ENCODE measurements at regions not wholly inside any gene's neighbourhood (a gene's known extent, or its start where the extent isn't known, plus 50 kb on each side); places are given as distances from the start of the nearest gene placed in this dataset.

GRCh38 chr1:103191327-103191726 lies 83.0 kb upstream of the COL11A1 start:
- Histone ChIP-seq H4K20me1 (replicated peaks; ENCODE audit: insufficient read depth) (no peaks in the 10 kb centered on the region), H3K79me2 (replicated peaks; ENCODE audit: insufficient read depth) (no peaks in the 10 kb centered on the region), H3K4me1 (ENCODE audit: insufficient read depth) (no peaks in the 10 kb centered on the region), H3K4me3 (no peak overlapping the region), H3F3A (replicated peaks; ENCODE audit: low read depth) (no peaks in the 10 kb centered on the region), H3K36me3 (ENCODE audit: insufficient read depth) (no peaks in the 10 kb centered on the region), H2AFZ (no peak overlapping the region), H3K27ac (ENCODE audit: low read depth) (no peak overlapping the region), H3K4me2 (no peak overlapping the region), H3K27me3 (ENCODE audit: insufficient read depth) (no peaks in the 10 kb centered on the region), H3K9me2 (ENCODE audit: insufficient read depth) (no peaks in the 10 kb centered on the region)
- DNase-seq (ENCODE audit: low spot score) (no peak), ATAC-seq (no peak)
- Mint-ChIP-seq H3K36me3 (ENCODE audit: low read depth) (no peaks in the 10 kb centered on the region), H3K4me3 (no peak overlapping the region), H3K4me1 (no peaks in the 10 kb centered on the region), H3K27ac (no peak overlapping the region), H3K9me3 (no peaks in the 10 kb centered on the region), H3K27me3 (ENCODE audit: insufficient read depth, low read depth, poor library complexity) (no peaks in the 10 kb centered on the region)
- no peak for TF ChIP-seq CREB1 (CRISPR knock-in tag; IDR thresholded peaks at IDR 0.05; ENCODE audit: low read depth)
- no peak for TF ChIP-seq STAT1 (IDR thresholded peaks at IDR 0.05; ENCODE audit: unreplicated experiment)
- no peak for TF ChIP-seq ZNF114 (CRISPR knock-in tag; IDR thresholded peaks at IDR 0.05)
- TF ChIP-seq ZNF331 (CRISPR knock-in tag; IDR thresholded peaks at IDR 0.05; ENCODE audit: low read depth) = no peak
- TF ChIP-seq POLR2AphosphoS5 (IDR thresholded peaks at IDR 0.05; ENCODE audit: low read depth) = no peak
- no peak for TF ChIP-seq JUNB (IDR thresholded peaks at IDR 0.05; ENCODE audit: unreplicated experiment)
- no peak for TF ChIP-seq ETS1 (IDR thresholded peaks at IDR 0.05)
- TF ChIP-seq EZH2 (IDR thresholded peaks at IDR 0.05; ENCODE audit: low read depth, unreplicated experiment) = no peak
- TF ChIP-seq, protein P1, sequence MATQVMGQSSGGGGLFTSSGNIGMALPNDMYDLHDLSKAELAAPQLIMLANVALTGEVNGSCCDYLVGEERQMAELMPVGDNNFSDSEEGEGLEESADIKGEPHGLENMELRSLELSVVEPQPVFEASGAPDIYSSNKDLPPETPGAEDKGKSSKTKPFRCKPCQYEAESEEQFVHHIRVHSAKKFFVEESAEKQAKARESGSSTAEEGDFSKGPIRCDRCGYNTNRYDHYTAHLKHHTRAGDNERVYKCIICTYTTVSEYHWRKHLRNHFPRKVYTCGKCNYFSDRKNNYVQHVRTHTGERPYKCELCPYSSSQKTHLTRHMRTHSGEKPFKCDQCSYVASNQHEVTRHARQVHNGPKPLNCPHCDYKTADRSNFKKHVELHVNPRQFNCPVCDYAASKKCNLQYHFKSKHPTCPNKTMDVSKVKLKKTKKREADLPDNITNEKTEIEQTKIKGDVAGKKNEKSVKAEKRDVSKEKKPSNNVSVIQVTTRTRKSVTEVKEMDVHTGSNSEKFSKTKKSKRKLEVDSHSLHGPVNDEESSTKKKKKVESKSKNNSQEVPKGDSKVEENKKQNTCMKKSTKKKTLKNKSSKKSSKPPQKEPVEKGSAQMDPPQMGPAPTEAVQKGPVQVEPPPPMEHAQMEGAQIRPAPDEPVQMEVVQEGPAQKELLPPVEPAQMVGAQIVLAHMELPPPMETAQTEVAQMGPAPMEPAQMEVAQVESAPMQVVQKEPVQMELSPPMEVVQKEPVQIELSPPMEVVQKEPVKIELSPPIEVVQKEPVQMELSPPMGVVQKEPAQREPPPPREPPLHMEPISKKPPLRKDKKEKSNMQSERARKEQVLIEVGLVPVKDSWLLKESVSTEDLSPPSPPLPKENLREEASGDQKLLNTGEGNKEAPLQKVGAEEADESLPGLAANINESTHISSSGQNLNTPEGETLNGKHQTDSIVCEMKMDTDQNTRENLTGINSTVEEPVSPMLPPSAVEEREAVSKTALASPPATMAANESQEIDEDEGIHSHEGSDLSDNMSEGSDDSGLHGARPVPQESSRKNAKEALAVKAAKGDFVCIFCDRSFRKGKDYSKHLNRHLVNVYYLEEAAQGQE (IDR thresholded peaks at IDR 0.05; ENCODE audit: unreplicated experiment) = no peak
- TF ChIP-seq CTCF (conservative IDR thresholded peaks at IDR 0.05; ENCODE audit: low read depth in 2 of 2) = no peak
- no peak for TF ChIP-seq NANOG (IDR thresholded peaks at IDR 0.05; ENCODE audit: borderline replicate concordance)
- no peak for TF ChIP-seq EZH2phosphoT487 (IDR thresholded peaks at IDR 0.05; ENCODE audit: unreplicated experiment)
- TF ChIP-seq, protein P2, sequence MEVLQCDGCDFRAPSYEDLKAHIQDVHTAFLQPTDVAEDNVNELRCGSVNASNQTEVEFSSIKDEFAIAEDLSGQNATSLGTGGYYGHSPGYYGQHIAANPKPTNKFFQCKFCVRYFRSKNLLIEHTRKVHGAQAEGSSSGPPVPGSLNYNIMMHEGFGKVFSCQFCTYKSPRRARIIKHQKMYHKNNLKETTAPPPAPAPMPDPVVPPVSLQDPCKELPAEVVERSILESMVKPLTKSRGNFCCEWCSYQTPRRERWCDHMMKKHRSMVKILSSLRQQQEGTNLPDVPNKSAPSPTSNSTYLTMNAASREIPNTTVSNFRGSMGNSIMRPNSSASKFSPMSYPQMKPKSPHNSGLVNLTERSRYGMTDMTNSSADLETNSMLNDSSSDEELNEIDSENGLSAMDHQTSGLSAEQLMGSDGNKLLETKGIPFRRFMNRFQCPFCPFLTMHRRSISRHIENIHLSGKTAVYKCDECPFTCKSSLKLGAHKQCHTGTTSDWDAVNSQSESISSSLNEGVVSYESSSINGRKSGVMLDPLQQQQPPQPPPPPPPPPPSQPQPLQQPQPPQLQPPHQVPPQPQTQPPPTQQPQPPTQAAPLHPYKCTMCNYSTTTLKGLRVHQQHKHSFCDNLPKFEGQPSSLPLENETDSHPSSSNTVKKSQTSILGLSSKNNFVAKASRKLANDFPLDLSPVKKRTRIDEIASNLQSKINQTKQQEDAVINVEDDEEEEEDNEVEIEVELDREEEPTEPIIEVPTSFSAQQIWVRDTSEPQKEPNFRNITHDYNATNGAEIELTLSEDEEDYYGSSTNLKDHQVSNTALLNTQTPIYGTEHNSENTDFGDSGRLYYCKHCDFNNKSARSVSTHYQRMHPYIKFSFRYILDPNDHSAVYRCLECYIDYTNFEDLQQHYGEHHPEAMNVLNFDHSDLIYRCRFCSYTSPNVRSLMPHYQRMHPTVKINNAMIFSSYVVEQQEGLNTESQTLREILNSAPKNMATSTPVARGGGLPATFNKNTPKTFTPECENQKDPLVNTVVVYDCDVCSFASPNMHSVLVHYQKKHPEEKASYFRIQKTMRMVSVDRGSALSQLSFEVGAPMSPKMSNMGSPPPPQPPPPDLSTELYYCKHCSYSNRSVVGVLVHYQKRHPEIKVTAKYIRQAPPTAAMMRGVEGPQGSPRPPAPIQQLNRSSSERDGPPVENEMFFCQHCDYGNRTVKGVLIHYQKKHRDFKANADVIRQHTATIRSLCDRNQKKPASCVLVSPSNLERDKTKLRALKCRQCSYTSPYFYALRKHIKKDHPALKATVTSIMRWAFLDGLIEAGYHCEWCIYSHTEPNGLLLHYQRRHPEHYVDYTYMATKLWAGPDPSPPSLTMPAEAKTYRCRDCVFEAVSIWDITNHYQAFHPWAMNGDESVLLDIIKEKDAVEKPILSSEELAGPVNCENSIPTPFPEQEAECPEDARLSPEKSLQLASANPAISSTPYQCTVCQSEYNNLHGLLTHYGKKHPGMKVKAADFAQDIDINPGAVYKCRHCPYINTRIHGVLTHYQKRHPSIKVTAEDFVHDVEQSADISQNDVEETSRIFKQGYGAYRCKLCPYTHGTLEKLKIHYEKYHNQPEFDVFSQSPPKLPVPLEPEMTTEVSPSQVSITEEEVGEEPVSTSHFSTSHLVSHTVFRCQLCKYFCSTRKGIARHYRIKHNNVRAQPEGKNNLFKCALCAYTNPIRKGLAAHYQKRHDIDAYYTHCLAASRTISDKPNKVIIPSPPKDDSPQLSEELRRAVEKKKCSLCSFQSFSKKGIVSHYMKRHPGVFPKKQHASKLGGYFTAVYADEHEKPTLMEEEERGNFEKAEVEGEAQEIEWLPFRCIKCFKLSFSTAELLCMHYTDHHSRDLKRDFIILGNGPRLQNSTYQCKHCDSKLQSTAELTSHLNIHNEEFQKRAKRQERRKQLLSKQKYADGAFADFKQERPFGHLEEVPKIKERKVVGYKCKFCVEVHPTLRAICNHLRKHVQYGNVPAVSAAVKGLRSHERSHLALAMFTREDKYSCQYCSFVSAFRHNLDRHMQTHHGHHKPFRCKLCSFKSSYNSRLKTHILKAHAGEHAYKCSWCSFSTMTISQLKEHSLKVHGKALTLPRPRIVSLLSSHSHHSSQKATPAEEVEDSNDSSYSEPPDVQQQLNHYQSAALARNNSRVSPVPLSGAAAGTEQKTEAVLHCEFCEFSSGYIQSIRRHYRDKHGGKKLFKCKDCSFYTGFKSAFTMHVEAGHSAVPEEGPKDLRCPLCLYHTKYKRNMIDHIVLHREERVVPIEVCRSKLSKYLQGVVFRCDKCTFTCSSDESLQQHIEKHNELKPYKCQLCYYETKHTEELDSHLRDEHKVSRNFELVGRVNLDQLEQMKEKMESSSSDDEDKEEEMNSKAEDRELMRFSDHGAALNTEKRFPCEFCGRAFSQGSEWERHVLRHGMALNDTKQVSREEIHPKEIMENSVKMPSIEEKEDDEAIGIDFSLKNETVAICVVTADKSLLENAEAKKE (CRISPR knock-in tag; IDR thresholded peaks at IDR 0.05) = no peak
